ENCODE measurements at regions not wholly inside any gene's neighbourhood (a gene's known extent, or its start where the extent isn't known, plus 50 kb on each side); places are given as distances from the start of the nearest gene placed in this dataset.

DNA sequence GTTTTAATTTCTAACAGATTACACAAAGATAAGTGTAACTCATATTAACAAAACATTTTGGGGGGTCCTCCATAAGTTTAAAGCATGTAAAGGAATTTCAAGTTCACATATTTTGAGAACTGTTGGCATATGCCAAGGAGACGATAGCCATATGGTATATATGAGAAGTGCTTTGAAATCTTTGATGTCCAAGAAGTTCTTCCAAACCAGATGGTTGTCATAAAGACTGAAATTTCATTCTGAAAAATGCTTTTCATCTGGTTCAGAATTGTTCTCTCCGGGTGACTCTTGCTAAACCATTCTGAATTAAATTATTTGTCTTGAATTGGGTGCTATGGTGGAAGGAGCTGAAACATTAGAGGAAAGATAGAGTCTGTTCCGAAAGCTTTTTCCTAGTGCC lies 513.0 kb upstream of the AKR1E2 start:
- no peak overlapping the region for H3K4me3 ChIP-seq (ENCODE audit: low read length)
- no peaks in the 10 kb centered on the region for H3K9me3 ChIP-seq (ENCODE audit: low read length)
- no peaks in the 10 kb centered on the region for H3K36me3 ChIP-seq (ENCODE audit: insufficient read depth, low read length)
- H2AFZ ChIP-seq (ENCODE audit: low read depth, low read length) = no peak overlapping the region
- H3K27me3 ChIP-seq (ENCODE audit: insufficient read depth, low read length) = no peaks in the 10 kb centered on the region
- no peaks in the 10 kb centered on the region for H3K4me1 ChIP-seq (ENCODE audit: insufficient read depth, low read length)

DNA sequence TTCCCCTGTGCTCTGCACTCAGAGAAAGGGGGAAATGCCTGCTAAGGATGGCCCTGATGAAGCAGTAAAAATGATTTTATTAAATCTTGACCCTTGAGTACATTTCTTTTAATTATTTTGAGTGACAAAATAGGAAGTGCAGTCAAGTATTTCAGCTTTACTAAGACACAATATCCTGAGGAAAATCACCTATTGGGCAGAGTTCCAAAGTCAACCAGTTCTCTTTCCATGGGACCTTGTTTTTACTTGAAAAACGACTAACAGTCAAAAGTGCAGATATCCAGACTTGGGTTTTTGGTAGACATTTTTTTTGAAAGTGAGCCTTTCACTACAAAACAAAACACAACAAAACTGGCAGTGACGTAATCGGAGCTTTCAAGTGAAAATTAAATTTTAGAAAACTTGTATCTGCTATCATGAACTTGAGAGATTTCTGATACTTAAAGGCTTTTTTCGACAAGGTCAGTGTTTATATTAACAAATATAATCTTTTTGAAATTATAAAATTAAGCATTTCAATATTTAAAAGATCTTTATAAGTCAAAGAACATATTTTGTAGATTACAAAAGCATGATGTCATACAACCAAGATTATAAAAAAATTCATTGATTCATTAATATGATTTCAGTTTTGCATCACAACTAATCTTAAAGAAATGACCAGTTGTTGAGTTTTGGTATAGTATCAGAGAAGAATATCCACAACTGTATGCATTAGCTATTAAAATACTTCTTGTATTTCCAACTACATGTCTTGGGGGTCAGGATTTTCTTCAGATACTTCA lies 513.8 kb upstream of the AKR1E2 start:
- H3K27me3 ChIP-seq (ENCODE audit: insufficient read depth, low read length) = no peaks in the 10 kb centered on the region
- H3K36me3 ChIP-seq (ENCODE audit: insufficient read depth, low read length) = no peaks in the 10 kb centered on the region
- no peak overlapping the region for H2AFZ ChIP-seq (ENCODE audit: low read depth, low read length)

DNA sequence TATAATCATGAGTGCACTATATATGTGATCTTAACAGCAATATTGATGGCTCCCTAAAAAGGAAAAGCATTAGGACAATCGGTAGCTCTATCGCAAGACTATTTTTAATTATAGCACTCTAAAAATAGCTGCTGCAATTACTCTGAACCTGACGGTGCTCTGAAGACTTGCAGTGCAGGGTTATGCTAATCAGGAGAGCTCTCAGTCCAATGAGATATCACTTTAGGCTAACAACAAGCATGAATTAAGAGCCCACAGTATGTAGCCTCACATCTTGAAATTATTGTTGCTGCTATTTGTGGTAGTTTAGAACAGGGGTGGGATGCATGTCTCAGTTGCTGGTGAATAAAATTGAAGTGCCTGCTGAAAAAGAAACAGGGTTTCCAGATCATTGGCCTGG lies 515.8 kb upstream of the AKR1E2 start:
- Histone ChIP-seq H3K9me3 (ENCODE audit: low read length) (no peaks in the 10 kb centered on the region), H3K4me1 (ENCODE audit: insufficient read depth, low read length) (no peaks in the 10 kb centered on the region), H3K27me3 (ENCODE audit: insufficient read depth, low read length) (no peaks in the 10 kb centered on the region), H3K4me3 (ENCODE audit: low read length) (no peak overlapping the region), H2AFZ (ENCODE audit: low read depth, low read length) (no peak overlapping the region), H3K36me3 (ENCODE audit: insufficient read depth, low read length) (no peaks in the 10 kb centered on the region)

More for the DNA sequence above, 513.8 kb upstream of the AKR1E2 start:
- Histone ChIP-seq H3K4me1 (ENCODE audit: insufficient read depth, low read length) (no peaks in the 10 kb centered on the region), H3K4me3 (ENCODE audit: low read length) (no peak overlapping the region), H3K9me3 (ENCODE audit: low read length) (no peaks in the 10 kb centered on the region)

DNA sequence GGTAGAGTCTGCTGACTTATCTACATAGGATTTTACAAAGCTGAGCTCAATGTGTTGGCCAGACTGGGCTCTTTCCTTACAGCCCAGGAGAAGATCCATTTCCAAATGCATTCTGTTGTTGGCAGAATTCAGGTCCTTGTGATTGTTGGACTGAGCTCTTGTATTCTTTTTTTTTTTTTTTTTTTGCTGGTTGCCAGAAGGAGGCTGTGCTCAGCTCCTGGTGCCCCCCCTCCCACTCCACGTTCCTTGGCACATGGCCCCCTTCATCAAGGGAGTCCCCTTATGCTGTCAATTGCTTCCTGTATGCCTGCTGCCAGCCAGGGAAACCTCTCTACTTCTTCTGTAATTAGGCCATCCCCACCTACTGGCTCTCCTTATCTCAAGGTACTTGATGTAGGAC lies 518.1 kb upstream of the AKR1E2 start:
- Histone ChIP-seq H3K36me3 (ENCODE audit: insufficient read depth, low read length) (no peaks in the 10 kb centered on the region), H2AFZ (ENCODE audit: low read depth, low read length) (no peak overlapping the region), H3K27me3 (ENCODE audit: insufficient read depth, low read length) (no peaks in the 10 kb centered on the region), H3K4me3 (ENCODE audit: low read length) (no peak overlapping the region), H3K9me3 (ENCODE audit: low read length) (no peaks in the 10 kb centered on the region), H3K4me1 (ENCODE audit: insufficient read depth, low read length) (no peaks in the 10 kb centered on the region)

DNA sequence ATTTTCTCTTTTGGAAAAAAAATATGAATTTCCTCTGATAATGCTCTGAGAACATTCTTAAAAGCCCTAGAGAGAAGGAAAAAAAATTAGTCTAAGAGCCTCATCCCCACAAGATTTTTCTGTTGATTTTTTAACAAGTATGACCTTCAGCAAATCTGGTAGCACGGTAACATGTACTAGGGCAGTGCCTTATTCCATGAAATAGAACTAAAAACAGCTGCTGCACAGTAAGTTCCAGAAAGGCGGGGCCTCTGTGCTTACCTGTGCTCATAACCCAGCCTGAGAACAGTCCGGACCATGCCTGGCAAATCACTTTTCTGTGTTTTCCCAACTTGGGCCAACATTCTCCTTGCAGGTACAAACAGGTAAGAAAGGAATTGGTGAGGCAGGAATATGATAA lies 519.1 kb upstream of the AKR1E2 start:
- Histone ChIP-seq H3K27me3 (ENCODE audit: insufficient read depth, low read length) (no peaks in the 10 kb centered on the region), H3K4me3 (ENCODE audit: low read length) (no peak overlapping the region), H2AFZ (ENCODE audit: low read depth, low read length) (no peak overlapping the region), H3K4me1 (ENCODE audit: insufficient read depth, low read length) (no peaks in the 10 kb centered on the region), H3K9me3 (ENCODE audit: low read length) (no peaks in the 10 kb centered on the region), H3K36me3 (ENCODE audit: insufficient read depth, low read length) (no peaks in the 10 kb centered on the region)

DNA sequence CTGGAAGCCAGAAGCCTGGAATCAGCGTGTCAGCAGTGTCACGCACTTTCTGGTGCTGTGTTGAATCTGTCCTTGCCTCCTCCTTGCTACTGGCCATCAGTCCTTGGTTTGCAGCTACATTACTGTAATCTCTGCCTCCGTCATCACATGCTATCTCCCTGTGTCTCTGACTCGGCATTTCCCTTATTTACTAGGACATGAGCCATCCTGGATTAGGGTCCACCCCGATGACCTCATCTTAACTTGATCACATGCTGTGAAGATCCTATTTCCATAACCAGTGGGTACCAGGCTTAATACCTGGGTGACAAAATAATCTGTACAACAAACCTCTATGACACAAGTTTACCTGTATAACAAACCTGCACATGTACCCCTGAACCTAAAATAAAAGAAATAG lies 518.0 kb upstream of the KLF6 start:
- no peaks in the 10 kb centered on the region for H3K27me3 ChIP-seq (ENCODE audit: insufficient read depth, low read length)
- no peaks in the 10 kb centered on the region for H3K36me3 ChIP-seq (ENCODE audit: insufficient read depth, low read length)
- no peak overlapping the region for H3K4me3 ChIP-seq (ENCODE audit: low read length)
- no peaks in the 10 kb centered on the region for H3K4me1 ChIP-seq (ENCODE audit: insufficient read depth, low read length)
- no peaks in the 10 kb centered on the region for H3K9me3 ChIP-seq (ENCODE audit: low read length)
- no peak overlapping the region for H2AFZ ChIP-seq (ENCODE audit: low read depth, low read length)

DNA sequence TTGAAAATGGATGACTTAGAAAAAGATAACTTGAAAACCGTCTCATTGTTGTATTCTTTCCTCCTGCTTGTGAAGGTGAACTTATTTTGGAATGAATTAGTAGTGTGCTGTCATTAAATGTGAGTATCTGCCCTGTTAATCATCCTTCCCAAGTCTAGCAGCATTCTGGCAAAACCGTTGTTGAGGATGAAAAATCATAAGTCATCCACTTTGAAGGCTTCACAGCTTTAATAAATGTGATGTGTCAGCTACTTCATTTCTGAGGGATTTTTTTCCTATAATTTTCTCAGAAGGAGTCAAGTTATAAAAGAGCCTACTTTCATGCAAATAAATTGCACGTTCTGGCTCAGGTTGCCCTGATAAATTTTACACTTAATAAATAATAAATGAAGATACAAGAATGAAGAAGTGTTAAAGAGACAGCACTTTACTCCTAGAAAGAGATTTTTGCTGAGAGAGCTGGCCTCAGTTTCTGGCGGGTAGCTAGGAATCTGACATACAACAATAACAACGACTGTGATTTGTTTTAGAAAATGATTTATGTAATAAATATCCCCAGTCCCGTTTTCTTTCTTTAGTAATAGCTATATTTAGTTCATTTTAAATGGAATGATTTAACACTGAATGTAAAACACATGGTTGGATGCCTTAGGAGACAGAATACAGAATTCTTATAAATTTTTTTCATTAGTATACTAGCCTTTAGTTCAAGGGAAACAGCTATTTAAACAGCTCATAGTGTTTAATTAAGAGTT lies 516.5 kb upstream of the KLF6 start:
- no peak overlapping the region for H3K4me3 ChIP-seq (ENCODE audit: low read length)
- H2AFZ ChIP-seq (ENCODE audit: low read depth, low read length) = no peak overlapping the region
- no peaks in the 10 kb centered on the region for H3K36me3 ChIP-seq (ENCODE audit: insufficient read depth, low read length)
- peaks cover 1% of the 10 kb centered on the region for H3K4me1 ChIP-seq (ENCODE audit: insufficient read depth, low read length)
- no peaks in the 10 kb centered on the region for H3K9me3 ChIP-seq (ENCODE audit: low read length)
- no peaks in the 10 kb centered on the region for H3K27me3 ChIP-seq (ENCODE audit: insufficient read depth, low read length)

DNA sequence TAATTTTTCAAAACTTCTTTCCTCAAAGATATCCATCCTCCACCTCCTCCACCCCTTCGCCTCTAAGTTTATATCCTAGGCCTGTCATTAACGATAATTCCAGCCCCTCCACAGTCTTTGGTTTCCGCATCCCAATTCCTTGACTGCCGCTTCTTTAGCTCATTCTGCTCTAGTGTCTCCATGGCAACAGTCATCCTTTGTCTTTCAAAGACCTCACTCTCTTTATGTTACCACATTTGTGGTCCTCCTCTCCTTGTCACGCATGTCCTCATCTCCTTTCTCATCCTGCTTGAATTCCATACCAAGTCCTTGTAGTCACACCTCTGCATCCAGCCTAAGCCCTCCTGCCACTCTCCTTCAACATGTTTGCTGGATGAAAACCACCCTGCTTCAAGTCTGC lies 511.2 kb upstream of the KLF6 start:
- peaks cover 8% of the 10 kb centered on the region for H3K4me1 ChIP-seq (ENCODE audit: insufficient read depth, low read length)
- no peaks in the 10 kb centered on the region for H3K9me3 ChIP-seq (ENCODE audit: low read length)
- no peak overlapping the region for H3K4me3 ChIP-seq (ENCODE audit: low read length)
- no peaks in the 10 kb centered on the region for H3K27me3 ChIP-seq (ENCODE audit: insufficient read depth, low read length)
- no peaks in the 10 kb centered on the region for H3K36me3 ChIP-seq (ENCODE audit: insufficient read depth, low read length)
- no peak overlapping the region for H2AFZ ChIP-seq (ENCODE audit: low read depth, low read length)

DNA sequence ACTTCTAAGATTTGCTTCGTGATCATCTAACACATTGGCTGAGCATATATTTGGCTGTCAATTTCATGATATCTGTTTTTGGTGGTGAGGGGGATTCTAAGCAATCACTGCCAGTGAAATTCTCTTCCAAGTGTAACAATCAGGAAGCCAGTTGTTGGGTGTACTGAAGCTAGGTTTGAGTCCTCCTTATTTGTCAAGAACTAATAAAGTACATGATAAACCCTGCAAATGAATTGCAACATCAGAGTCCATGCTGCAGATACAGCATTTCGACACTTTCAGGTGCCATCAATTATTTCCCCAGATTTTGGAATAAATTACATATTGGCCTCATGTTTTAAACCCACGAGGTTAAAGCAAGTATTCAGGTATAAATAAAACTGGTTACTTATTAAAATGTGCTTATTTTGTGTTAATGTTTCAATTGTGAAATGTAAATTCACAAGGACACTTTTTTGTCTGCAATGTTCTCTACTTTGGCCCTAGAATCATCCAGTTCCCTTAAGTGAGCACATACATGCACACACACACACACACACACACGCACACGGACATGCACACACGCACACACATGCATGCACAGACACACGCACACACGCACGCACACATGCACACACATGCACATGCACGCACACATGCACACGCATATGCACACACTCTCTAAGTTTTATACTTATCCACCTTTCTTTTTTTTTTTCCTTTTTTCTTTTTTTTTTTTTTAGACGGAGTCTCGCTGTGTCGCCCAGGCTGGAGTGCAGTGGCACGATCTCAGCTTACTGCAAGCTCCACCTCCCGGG lies 510.2 kb upstream of the KLF6 start:
- Histone ChIP-seq H3K4me1 (ENCODE audit: insufficient read depth, low read length) (peaks cover 8% of the 10 kb centered on the region), H3K9me3 (ENCODE audit: low read length) (no peaks in the 10 kb centered on the region), H3K36me3 (ENCODE audit: insufficient read depth, low read length) (no peaks in the 10 kb centered on the region), H2AFZ (ENCODE audit: low read depth, low read length) (no peak overlapping the region), H3K4me3 (ENCODE audit: low read length) (no peak overlapping the region), H3K27me3 (ENCODE audit: insufficient read depth, low read length) (no peaks in the 10 kb centered on the region)

DNA sequence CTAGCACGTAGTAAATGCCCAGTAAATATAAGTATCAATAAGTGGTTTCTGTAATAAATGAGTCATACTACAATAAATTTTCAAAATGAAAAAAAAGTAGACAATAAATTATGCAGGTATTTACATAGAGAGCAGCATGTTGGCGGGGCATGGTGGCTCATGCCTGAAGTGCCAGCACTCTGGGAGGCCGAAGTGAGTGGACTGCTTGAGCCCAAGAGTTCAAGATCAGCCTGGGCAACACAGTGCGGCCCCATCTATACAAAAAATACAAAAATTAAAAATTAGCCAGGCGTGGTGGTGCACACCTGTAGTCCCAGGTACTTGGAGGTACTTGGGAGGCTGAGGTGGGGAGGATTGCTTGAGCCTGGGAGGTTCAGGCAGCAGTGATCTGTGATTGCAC lies 509.3 kb upstream of the KLF6 start:
- no peak overlapping the region for H2AFZ ChIP-seq (ENCODE audit: low read depth, low read length)
- H3K9me3 ChIP-seq (ENCODE audit: low read length) = no peaks in the 10 kb centered on the region
- H3K27me3 ChIP-seq (ENCODE audit: insufficient read depth, low read length) = no peaks in the 10 kb centered on the region
- no peaks in the 10 kb centered on the region for H3K36me3 ChIP-seq (ENCODE audit: insufficient read depth, low read length)
- H3K4me1 ChIP-seq (ENCODE audit: insufficient read depth, low read length) = peaks cover 8% of the 10 kb centered on the region
- no peak overlapping the region for H3K4me3 ChIP-seq (ENCODE audit: low read length)

DNA sequence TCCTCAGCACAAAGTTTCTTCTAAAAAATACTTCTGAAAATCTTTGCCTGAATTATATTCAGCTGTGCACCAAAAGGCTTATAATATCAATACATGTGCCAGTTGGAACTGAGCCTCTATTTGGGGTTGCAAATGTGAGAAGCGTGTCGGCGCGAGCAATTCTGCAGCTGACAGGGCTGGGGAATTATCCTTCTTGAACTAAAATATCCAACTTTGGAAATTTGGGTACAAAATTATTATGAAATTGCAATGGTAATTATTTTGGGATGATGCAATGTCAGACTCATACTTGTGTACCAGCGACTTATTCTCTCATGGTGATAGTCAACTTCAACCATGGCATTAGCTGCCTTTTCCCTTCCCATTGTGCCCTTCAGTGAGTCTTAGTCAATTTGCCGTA lies 507.0 kb upstream of the KLF6 start:
- no peak overlapping the region for H3K4me3 ChIP-seq (ENCODE audit: low read length)
- no peak overlapping the region for H2AFZ ChIP-seq (ENCODE audit: low read depth, low read length)
- H3K9me3 ChIP-seq (ENCODE audit: low read length) = no peaks in the 10 kb centered on the region

DNA sequence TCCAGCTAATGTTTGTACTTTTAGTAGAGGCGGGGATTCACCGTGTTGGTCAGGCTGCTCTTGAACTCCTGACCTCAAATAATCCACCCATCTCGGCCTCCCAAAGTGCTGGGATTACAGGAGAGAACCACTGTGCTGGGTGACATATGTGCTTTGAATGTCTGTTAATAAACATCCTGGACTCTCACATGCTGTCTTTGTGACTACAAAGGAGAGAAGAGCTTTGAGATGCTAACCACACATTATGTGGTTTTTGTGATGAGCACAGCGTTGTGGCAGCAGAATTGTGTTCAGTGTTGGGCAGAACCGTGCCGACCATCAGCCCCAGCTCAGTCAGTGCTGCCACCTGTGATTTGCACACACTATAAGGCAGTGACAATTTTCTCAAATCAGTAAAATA lies 500.1 kb upstream of the KLF6 start:
- H3K36me3 ChIP-seq (ENCODE audit: insufficient read depth, low read length) = no peaks in the 10 kb centered on the region
- no peaks in the 10 kb centered on the region for H3K27me3 ChIP-seq (ENCODE audit: insufficient read depth, low read length)
- no peak overlapping the region for H3K4me3 ChIP-seq (ENCODE audit: low read length)
- H3K9me3 ChIP-seq (ENCODE audit: low read length) = no peaks in the 10 kb centered on the region
- H2AFZ ChIP-seq (ENCODE audit: low read depth, low read length) = no peak overlapping the region
- H3K4me1 ChIP-seq (ENCODE audit: insufficient read depth, low read length) = no peaks in the 10 kb centered on the region

More for the DNA sequence above, 507.0 kb upstream of the KLF6 start:
- no peaks in the 10 kb centered on the region for H3K36me3 ChIP-seq (ENCODE audit: insufficient read depth, low read length)
- H3K4me1 ChIP-seq (ENCODE audit: insufficient read depth, low read length) = peaks cover 8% of the 10 kb centered on the region
- H3K27me3 ChIP-seq (ENCODE audit: insufficient read depth, low read length) = no peaks in the 10 kb centered on the region
